ENCODE measurements at regions not wholly inside any gene's neighbourhood (a gene's known extent, or its start where the extent isn't known, plus 50 kb on each side); places are given as distances from the start of the nearest gene placed in this dataset.

GRCh38 chr16:60107437-60107836 lies 1373.3 kb upstream of the GOT2 start:
- H2AFZ ChIP-seq (ENCODE audit: low read depth, low read length): no peak overlapping the region
- H3K79me2 ChIP-seq (replicated peaks; ENCODE audit: insufficient read depth, low read length): no peaks in the 10 kb centered on the region
- H3K27ac ChIP-seq (ENCODE audit: low read length): no peak overlapping the region
- no peak overlapping the region for H3K9ac ChIP-seq (ENCODE audit: low read length)
- H3K36me3 ChIP-seq (ENCODE audit: insufficient read depth, low read length): no peaks in the 10 kb centered on the region
- no peaks in the 10 kb centered on the region for H3K27me3 ChIP-seq (ENCODE audit: insufficient read depth, low read depth, low read length)
- no peaks in the 10 kb centered on the region for H3K9me2 ChIP-seq (ENCODE audit: insufficient read depth, low read length)
- no peaks in the 10 kb centered on the region for H3K9me3 ChIP-seq (ENCODE audit: low read length)
- H3K4me2 ChIP-seq (ENCODE audit: low read length): no peak overlapping the region
- no peak overlapping the region for H3K4me3 ChIP-seq (ENCODE audit: low read length)
- H4K20me1 ChIP-seq (ENCODE audit: insufficient read depth): no peaks in the 10 kb centered on the region
- TF ChIP-seq CTCF (IDR thresholded peaks at IDR 0.05; ENCODE audit: poor library complexity, severe bottlenecking) (no peak), REST (IDR thresholded peaks at IDR 0.05; ENCODE audit: borderline replicate concordance) (no peak)
- H3F3A ChIP-seq (ENCODE audit: insufficient read depth, low read length, poor library complexity, severe bottlenecking): no peaks in the 10 kb centered on the region

GRCh38 chr16:60100371-60100770 lies 1366.3 kb upstream of the GOT2 start:
- Histone ChIP-seq H3F3A (ENCODE audit: insufficient read depth, low read length, poor library complexity, severe bottlenecking) (no peaks in the 10 kb centered on the region), H3K9me2 (ENCODE audit: insufficient read depth, low read length) (no peaks in the 10 kb centered on the region), H3K4me2 (ENCODE audit: low read length) (no peak overlapping the region), H3K4me3 (ENCODE audit: low read length) (no peak overlapping the region), H3K79me2 (replicated peaks; ENCODE audit: insufficient read depth, low read length) (no peaks in the 10 kb centered on the region), H3K9me3 (ENCODE audit: low read length) (no peaks in the 10 kb centered on the region), H2AFZ (ENCODE audit: low read depth, low read length) (no peak overlapping the region), H4K20me1 (ENCODE audit: insufficient read depth) (no peaks in the 10 kb centered on the region), H3K36me3 (ENCODE audit: insufficient read depth, low read length) (no peaks in the 10 kb centered on the region), H3K9ac (ENCODE audit: low read length) (no peak overlapping the region), H3K27ac (ENCODE audit: low read length) (no peak overlapping the region), H3K27me3 (ENCODE audit: insufficient read depth, low read depth, low read length) (no peaks in the 10 kb centered on the region)
- TF ChIP-seq EZH2 (IDR thresholded peaks at IDR 0.05; ENCODE audit: borderline replicate concordance, insufficient read depth, low read length, poor library complexity, severe bottlenecking) (no peak), RAD21 (conservative IDR thresholded peaks at IDR 0.05) (no peak), TAF1 (IDR thresholded peaks at IDR 0.05; ENCODE audit: low read depth) (no peak), MXI1 (conservative IDR thresholded peaks at IDR 0.05; ENCODE audit: poor library complexity, severe bottlenecking) (no peak), CTCF (IDR thresholded peaks at IDR 0.05; ENCODE audit: poor library complexity, severe bottlenecking) (no peak), EP300 (conservative IDR thresholded peaks at IDR 0.05; ENCODE audit: poor library complexity, severe bottlenecking) (no peak), SMC3 (conservative IDR thresholded peaks at IDR 0.05; ENCODE audit: poor library complexity) (no peak), POLR2AphosphoS5 (IDR thresholded peaks at IDR 0.05) (no peak), REST (IDR thresholded peaks at IDR 0.05; ENCODE audit: borderline replicate concordance) (no peak)

Measured in neural cell (in vitro differentiated cells).